ENCODE measurements at regions not wholly inside any gene's neighbourhood (a gene's known extent, or its start where the extent isn't known, plus 50 kb on each side); places are given as distances from the start of the nearest gene placed in this dataset.
"Not testable (repeated sequence)": the region's sequence is repeated elsewhere in the genome, so short reads cannot be mapped to it uniquely, and the experiment has no call there.

DNA sequence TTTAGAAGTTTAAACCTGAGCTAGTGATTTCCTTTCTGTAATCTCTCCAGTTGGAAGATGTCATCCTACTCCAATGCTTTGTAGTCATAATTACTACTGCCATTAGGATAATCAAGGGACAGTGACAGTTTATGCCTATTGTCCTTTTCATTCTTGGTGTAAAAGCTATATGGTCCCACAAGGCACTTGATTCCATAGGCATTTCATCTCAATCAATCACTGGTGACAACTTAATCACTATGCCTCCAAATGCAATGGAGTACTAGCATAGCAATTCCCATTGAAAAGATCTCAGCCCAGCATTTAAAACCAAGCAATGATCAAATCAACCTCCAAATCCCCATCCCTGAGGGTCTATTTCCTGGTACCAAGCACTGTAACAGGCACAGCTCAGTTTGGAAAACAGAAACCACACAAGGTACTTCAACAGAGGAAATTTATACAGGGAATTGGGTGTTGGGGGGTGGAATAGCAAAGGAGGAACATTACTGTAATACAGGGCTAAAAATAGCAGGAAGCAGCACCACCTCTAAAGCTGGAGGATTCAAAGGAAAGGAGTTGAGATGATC, 51.0 kb downstream of the FHIP2A start:
- H3K4me1 ChIP-seq (ENCODE audit: control insufficient read depth in 3 of 3, insufficient read depth in 3 of 3, low read length in 3 of 3), result peaks cover 0 to 5% (median 3%) of the 10 kb centered on the region in 3 donors
- peaks cover 0 to 7% (median 2%) of the 10 kb centered on the region in 3 donors for H3K27me3 ChIP-seq (ENCODE audit: control insufficient read depth in 3 of 3, insufficient read depth in 3 of 3, low read length in 3 of 3)
- no peaks in the 10 kb centered on the region for H3K36me3 ChIP-seq (ENCODE audit: control insufficient read depth in 3 of 3, insufficient read depth in 3 of 3, low read length in 3 of 3)
- H3K9me3 ChIP-seq (ENCODE audit: control insufficient read depth in 3 of 3, low read length in 3 of 3), result no peaks in the 10 kb centered on the region
- no peak overlapping the region for H3K9ac ChIP-seq (ENCODE audit: low read depth in 1 of 3, low read length in 3 of 3)
- H3K4me3 ChIP-seq (ENCODE audit: low read length in 3 of 3), result no peak overlapping the region
- no peak overlapping the region for H3K27ac ChIP-seq (ENCODE audit: low read depth, low read length)

DNA sequence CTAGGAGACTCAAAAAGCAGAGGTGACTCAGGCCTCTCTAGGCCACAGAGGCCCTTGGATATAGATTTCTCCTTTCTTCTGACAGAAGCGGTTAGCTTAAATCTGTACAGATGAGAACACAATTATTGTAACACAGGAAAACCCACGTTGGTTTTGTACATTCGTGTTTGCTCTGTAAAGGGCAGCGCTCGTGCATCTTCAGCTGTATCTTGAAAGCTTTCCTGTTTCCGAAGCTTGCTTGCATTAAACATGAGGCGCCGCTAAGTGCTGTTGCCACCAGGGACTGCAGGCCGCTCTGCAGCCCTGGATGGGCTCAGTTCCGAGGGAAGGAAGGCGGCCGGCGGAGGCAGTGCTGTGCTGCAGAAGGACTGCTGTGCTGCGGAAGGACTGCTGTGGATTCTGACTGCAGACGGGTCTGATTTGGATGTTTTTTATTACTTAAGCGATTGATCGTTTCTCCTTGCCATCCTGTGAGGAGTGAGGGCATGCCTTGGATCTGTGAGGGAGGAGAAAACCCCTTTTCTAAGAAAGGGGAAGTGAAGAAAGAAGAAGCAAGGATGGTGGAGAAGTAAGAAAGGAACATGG, 53.3 kb downstream of the FHIP2A start:
- Histone ChIP-seq H3K9ac (ENCODE audit: low read depth in 1 of 3, low read length in 3 of 3) (no peak overlapping the region), H3K4me3 (ENCODE audit: low read length in 3 of 3) (no peak overlapping the region), H3K9me3 (ENCODE audit: control insufficient read depth in 3 of 3, low read length in 3 of 3) (no peaks in the 10 kb centered on the region), H3K27ac (ENCODE audit: low read depth, low read length) (no peak overlapping the region), H3K27me3 (ENCODE audit: control insufficient read depth in 3 of 3, insufficient read depth in 3 of 3, low read length in 3 of 3) (peaks cover 0 to 7% (median 2%) of the 10 kb centered on the region in 3 donors), H3K36me3 (ENCODE audit: control insufficient read depth in 3 of 3, insufficient read depth in 3 of 3, low read length in 3 of 3) (no peaks in the 10 kb centered on the region), H3K4me1 (ENCODE audit: control insufficient read depth in 3 of 3, insufficient read depth in 3 of 3, low read length in 3 of 3) (peaks cover 0 to 8% (median 3%) of the 10 kb centered on the region in 3 donors)

GRCh38 chr10:114875590-114876081, 54.1 kb downstream of the FHIP2A start:
- not testable (repeated sequence) for H3K27me3 ChIP-seq (ENCODE audit: control insufficient read depth in 3 of 3, insufficient read depth in 3 of 3, low read length in 3 of 3); H3K9ac ChIP-seq (ENCODE audit: low read depth in 1 of 3, low read length in 3 of 3); H3K27ac ChIP-seq (ENCODE audit: low read depth, low read length); H3K9me3 ChIP-seq (ENCODE audit: control insufficient read depth in 3 of 3, low read length in 3 of 3); H3K36me3 ChIP-seq (ENCODE audit: control insufficient read depth in 3 of 3, insufficient read depth in 3 of 3, low read length in 3 of 3); H3K4me3 ChIP-seq (ENCODE audit: low read length in 3 of 3); H3K4me1 ChIP-seq (ENCODE audit: control insufficient read depth in 3 of 3, insufficient read depth in 3 of 3, low read length in 3 of 3)

DNA sequence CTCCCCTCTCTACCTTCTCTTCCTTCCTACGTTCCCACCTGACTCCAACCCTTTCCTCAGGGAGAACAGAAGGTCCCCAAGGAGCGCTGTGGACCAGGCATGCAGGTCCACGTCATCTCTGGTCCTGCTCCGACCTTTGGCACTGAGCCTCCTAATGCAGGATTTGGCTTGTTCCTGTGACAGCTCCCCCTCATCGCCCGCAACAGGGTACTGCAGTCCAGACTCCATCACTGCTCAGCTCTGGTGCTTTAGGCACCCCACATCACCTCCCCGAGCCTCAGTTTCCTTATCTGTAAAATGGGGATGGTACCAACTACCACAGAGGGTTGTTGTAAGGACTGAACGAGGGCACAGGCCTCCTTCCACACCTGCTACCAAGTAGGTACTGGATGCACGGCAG, 54.6 kb downstream of the FHIP2A start:
- no peak overlapping the region for H3K4me3 ChIP-seq (ENCODE audit: low read length in 3 of 3)
- no peaks in the 10 kb centered on the region for H3K36me3 ChIP-seq (ENCODE audit: control insufficient read depth in 3 of 3, insufficient read depth in 3 of 3, low read length in 3 of 3)
- no peaks in the 10 kb centered on the region for H3K9me3 ChIP-seq (ENCODE audit: control insufficient read depth in 3 of 3, low read length in 3 of 3)
- H3K27ac ChIP-seq (ENCODE audit: low read depth, low read length), result no peak overlapping the region
- H3K27me3 ChIP-seq (ENCODE audit: control insufficient read depth in 3 of 3, insufficient read depth in 3 of 3, low read length in 3 of 3), result peaks cover 0 to 7% (median 2%) of the 10 kb centered on the region in 3 donors
- peaks cover 0 to 8% (median 3%) of the 10 kb centered on the region in 3 donors for H3K4me1 ChIP-seq (ENCODE audit: control insufficient read depth in 3 of 3, insufficient read depth in 3 of 3, low read length in 3 of 3)
- H3K9ac ChIP-seq (ENCODE audit: low read depth in 1 of 3, low read length in 3 of 3), result no peak overlapping the region

DNA sequence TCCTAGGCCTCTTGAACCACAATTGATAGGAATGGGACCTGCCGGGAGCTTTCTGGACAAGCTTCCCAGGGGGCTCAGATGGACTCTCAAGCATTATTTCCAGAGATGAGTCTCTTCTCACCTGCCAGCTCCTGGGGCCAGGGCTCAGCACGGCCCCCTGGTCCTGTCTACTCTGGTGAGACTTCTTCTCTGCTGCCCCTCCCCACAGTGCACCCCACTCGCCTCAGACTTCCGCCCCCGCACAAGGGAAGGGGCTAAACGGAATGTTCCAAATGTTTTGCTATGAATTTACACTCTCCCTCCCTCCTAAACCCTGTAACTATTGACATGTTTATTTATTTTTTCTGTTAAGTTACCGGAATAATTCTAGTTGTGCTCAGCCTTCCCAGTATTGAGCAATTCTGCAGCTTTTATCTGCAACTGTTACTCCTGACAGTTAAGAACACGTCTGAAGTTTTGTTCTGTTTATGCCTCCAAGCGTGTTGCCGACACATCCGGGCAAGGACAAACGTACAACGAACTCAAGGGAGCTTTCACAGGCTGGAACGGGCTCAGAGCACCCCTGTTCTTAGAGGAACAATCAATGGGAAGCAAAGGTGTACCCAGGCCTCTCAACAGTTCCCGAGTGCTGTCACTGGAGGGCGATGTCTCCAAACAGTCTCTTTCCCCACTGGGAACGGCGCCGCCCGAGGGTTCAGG, 55.2 kb downstream of the FHIP2A start:
- Histone ChIP-seq H3K36me3 (ENCODE audit: control insufficient read depth in 3 of 3, insufficient read depth in 3 of 3, low read length in 3 of 3) (no peaks in the 10 kb centered on the region), H3K9ac (ENCODE audit: low read depth in 1 of 3, low read length in 3 of 3) (no peak overlapping the region), H3K27ac (ENCODE audit: low read depth, low read length) (no peak overlapping the region), H3K9me3 (ENCODE audit: control insufficient read depth in 3 of 3, low read length in 3 of 3) (no peaks in the 10 kb centered on the region), H3K27me3 (ENCODE audit: control insufficient read depth in 3 of 3, insufficient read depth in 3 of 3, low read length in 3 of 3) (peaks cover 0 to 7% (median 2%) of the 10 kb centered on the region in 3 donors), H3K4me1 (ENCODE audit: control insufficient read depth in 3 of 3, insufficient read depth in 3 of 3, low read length in 3 of 3) (peaks cover 0 to 8% (median 3%) of the 10 kb centered on the region in 3 donors), H3K4me3 (ENCODE audit: low read length in 3 of 3) (peak overlapping the region in 1 of 3 donors; percentile 3)

GRCh38 chr10:114877301-114877644, 55.7 kb downstream of the FHIP2A start:
- Histone ChIP-seq H3K27me3 (ENCODE audit: control insufficient read depth in 3 of 3, insufficient read depth in 3 of 3, low read length in 3 of 3) (peaks cover 0 to 7% (median 2%) of the 10 kb centered on the region in 3 donors), H3K9ac (ENCODE audit: low read depth in 1 of 3, low read length in 3 of 3) (no peak overlapping the region), H3K4me3 (ENCODE audit: low read length in 3 of 3) (no peak overlapping the region), H3K27ac (ENCODE audit: low read depth, low read length) (no peak overlapping the region), H3K4me1 (ENCODE audit: control insufficient read depth in 3 of 3, insufficient read depth in 3 of 3, low read length in 3 of 3) (peaks cover 0 to 8% (median 3%) of the 10 kb centered on the region in 3 donors), H3K36me3 (ENCODE audit: control insufficient read depth in 3 of 3, insufficient read depth in 3 of 3, low read length in 3 of 3) (no peaks in the 10 kb centered on the region), H3K9me3 (ENCODE audit: control insufficient read depth in 3 of 3, low read length in 3 of 3) (no peaks in the 10 kb centered on the region)

GRCh38 chr10:114879093-114879492, 57.5 kb downstream of the FHIP2A start:
- Histone ChIP-seq H3K27ac (ENCODE audit: low read depth, low read length) (no peak overlapping the region), H3K4me3 (ENCODE audit: low read length in 3 of 3) (no peak overlapping the region), H3K9ac (ENCODE audit: low read depth in 1 of 3, low read length in 3 of 3) (peak overlapping the region in 1 of 3 donors; percentile 61), H3K27me3 (ENCODE audit: control insufficient read depth in 3 of 3, insufficient read depth in 3 of 3, low read length in 3 of 3) (peaks cover 0 to 7% (median 2%) of the 10 kb centered on the region in 3 donors), H3K9me3 (ENCODE audit: control insufficient read depth in 3 of 3, low read length in 3 of 3) (no peaks in the 10 kb centered on the region), H3K36me3 (ENCODE audit: control insufficient read depth in 3 of 3, insufficient read depth in 3 of 3, low read length in 3 of 3) (no peaks in the 10 kb centered on the region), H3K4me1 (ENCODE audit: control insufficient read depth in 3 of 3, insufficient read depth in 3 of 3, low read length in 3 of 3) (peaks cover 0 to 8% (median 3%) of the 10 kb centered on the region in 3 donors)

DNA sequence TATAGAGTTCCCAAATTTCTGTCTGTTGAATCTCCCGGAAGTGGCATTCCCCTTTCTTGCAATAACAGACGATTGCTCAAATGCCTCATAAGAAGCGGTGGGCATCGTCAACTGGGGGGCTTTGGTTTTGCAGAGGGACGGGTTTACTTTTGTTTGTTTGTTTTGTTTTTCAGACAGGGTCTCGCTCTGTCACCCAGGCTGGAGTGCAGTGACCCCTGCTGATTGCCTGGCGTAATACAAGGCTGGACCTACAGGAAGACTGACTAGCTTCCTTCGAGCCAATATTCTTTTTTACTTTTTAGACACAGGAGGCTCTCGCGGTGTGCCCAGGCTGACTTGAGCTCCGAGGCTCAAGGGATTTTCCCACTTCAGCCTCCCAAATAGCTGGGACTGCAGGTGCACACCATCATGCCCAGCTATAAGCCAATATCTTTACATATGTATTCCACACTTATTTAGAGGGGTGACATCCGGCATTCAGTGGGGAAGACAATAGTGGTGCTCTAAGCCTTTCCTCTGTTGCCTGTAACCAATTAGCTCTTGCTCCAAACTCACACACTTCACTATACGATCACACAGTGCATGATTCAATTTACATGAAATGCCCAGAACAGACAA, 58.1 kb downstream of the FHIP2A start:
- Histone ChIP-seq H3K36me3 (ENCODE audit: control insufficient read depth in 3 of 3, insufficient read depth in 3 of 3, low read length in 3 of 3) (no peaks in the 10 kb centered on the region), H3K27me3 (ENCODE audit: control insufficient read depth in 3 of 3, insufficient read depth in 3 of 3, low read length in 3 of 3) (peaks cover 0 to 7% (median 2%) of the 10 kb centered on the region in 3 donors), H3K4me1 (ENCODE audit: control insufficient read depth in 3 of 3, insufficient read depth in 3 of 3, low read length in 3 of 3) (peaks cover 0 to 8% (median 3%) of the 10 kb centered on the region in 3 donors), H3K9ac (ENCODE audit: low read depth in 1 of 3, low read length in 3 of 3) (peak overlapping the region in 1 of 3 donors; percentile 61), H3K4me3 (ENCODE audit: low read length in 3 of 3) (no peak overlapping the region), H3K9me3 (ENCODE audit: control insufficient read depth in 3 of 3, low read length in 3 of 3) (no peaks in the 10 kb centered on the region), H3K27ac (ENCODE audit: low read depth, low read length) (no peak overlapping the region)

- Histone ChIP-seq H3K27me3 (ENCODE audit: control insufficient read depth in 3 of 3, insufficient read depth in 3 of 3, low read length in 3 of 3) (peaks cover 0 to 2% (median 0%) of the 10 kb centered on the region in 3 donors), H3K27ac (ENCODE audit: low read depth, low read length) (no peak overlapping the region), H3K4me1 (ENCODE audit: control insufficient read depth in 3 of 3, insufficient read depth in 3 of 3, low read length in 3 of 3) (peaks cover 0 to 8% (median 3%) of the 10 kb centered on the region in 3 donors), H3K36me3 (ENCODE audit: control insufficient read depth in 3 of 3, insufficient read depth in 3 of 3, low read length in 3 of 3) (no peaks in the 10 kb centered on the region), H3K9me3 (ENCODE audit: control insufficient read depth in 3 of 3, low read length in 3 of 3) (no peaks in the 10 kb centered on the region), H3K9ac (ENCODE audit: low read depth in 1 of 3, low read length in 3 of 3) (no peak overlapping the region), H3K4me3 (ENCODE audit: low read length in 3 of 3) (no peak overlapping the region)
These were observed 56.6 kb upstream of the TRUB1 start for GRCh38 chr10:114881417-114881816.

DNA sequence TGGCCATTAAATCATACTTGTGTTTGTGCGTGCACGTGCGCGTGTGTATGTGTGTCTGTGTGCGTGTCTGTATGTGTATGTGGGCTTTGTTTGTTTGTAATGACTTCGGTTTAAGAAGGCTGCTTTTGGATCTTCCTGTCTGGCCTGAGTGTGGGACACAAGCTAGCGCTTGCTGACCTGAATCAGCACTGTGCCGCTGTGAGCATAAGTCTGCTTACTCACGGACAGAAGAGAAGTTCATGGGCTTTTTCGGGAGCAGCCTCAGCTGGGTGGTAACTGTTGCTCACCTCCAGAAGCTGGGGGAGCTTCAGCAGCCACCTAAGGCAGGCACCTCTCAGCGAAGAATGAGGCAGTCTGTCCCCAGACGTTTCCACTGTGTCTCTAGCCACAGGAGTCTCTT, 56.1 kb upstream of the TRUB1 start:
- Histone ChIP-seq H3K36me3 (ENCODE audit: control insufficient read depth in 3 of 3, insufficient read depth in 3 of 3, low read length in 3 of 3) (no peaks in the 10 kb centered on the region), H3K9me3 (ENCODE audit: control insufficient read depth in 3 of 3, low read length in 3 of 3) (no peaks in the 10 kb centered on the region), H3K4me1 (ENCODE audit: control insufficient read depth in 3 of 3, insufficient read depth in 3 of 3, low read length in 3 of 3) (peaks cover 0 to 4% (median 1%) of the 10 kb centered on the region in 3 donors), H3K27me3 (ENCODE audit: control insufficient read depth in 3 of 3, insufficient read depth in 3 of 3, low read length in 3 of 3) (no peaks in the 10 kb centered on the region), H3K4me3 (ENCODE audit: low read length in 3 of 3) (no peak overlapping the region), H3K27ac (ENCODE audit: low read depth, low read length) (no peak overlapping the region), H3K9ac (ENCODE audit: low read depth in 1 of 3, low read length in 3 of 3) (no peak overlapping the region)

Data from skeletal muscle tissue (tissue), 3 donors.